ENCODE measurements at regions not wholly inside any gene's neighbourhood (a gene's known extent, or its start where the extent isn't known, plus 50 kb on each side); places are given as distances from the start of the nearest gene placed in this dataset.

DNA sequence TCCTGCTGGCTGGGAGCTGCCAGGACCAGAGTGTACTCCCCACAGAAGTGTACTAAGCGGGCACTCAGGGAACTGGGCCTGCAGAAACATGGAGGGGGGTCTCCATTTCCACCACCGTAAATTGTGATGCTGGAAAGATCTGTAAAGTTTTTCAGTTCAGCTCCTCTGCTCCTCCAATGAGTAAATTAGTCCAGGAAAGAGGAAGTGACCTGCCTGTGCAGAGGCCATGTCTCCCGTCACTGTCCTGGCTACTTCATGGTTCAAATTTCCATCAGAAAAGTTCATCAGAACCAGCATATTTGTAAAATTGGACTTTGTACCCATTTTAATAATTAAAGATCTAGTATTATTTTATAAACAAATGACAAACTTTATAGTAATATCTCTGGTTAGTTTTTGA is 226.7 kb upstream of the THBS1 start:
- DNase-seq (ENCODE audit: low read depth) = no peak

DNA sequence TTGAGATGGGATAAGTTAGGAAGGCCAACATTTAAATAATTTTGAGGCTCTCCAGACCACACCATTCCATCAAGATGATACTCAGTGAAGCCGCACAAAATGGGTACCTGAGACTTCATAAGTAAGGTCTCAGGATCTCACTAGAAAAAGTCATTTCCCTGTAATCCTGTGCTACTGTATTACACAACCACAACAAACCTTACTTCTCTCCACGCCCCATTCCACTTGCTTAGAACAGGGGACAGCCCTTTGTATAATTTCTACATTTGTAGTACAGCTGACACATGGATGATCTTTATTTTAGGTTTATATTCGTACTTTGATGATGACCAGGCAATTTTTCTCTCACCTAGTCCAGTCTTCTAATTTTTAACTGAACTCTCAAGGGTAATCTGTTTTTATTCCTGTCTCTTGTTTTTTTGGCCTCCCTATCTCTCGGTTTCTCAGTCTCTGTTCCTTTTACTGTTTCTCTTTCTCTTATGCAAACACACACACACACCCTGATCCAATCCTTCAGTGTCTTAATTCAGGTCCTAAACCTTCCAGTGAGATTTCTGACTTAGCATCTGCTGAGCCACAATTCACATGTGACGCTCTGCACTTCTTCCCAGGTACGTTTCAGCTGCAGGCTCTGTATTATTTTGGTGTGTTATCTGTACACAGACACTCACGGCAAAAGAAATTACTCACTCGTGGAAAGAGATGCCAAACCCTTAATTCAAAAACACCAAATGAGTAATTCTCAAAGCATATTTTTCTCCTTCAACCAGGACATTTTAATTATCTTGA is 223.2 kb upstream of the THBS1 start:
- DNase-seq (ENCODE audit: low read depth) = no peak

DNA sequence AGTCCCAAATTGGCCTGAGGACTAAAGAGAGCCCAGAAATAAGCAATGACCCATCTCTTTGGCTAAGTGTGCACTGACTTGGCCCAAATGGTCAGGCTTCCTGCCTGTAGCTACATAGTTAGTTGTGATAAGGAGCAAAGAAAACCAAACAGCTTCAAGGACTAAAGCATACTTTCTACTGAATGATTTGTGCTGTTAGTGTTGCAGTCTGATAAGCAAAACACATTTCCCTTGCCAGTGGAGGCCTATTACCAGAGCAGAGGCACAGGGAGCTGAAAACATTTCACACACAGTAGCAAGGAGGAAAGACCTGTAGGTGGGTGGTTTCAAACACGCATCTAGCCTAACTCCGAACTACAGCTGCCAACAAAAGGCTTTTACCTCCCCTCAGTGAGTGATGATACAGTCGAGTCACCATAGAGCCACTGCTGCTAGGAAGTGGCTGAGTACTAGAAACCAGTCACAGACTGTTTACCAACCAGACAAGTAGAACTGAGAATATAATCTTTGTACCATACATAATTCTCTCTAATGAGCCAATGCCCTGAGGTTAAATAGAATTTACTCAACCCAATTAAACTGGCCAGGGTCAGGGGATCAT is 222.3 kb upstream of the THBS1 start:
- DNase-seq (ENCODE audit: low read depth) = no peak

DNA sequence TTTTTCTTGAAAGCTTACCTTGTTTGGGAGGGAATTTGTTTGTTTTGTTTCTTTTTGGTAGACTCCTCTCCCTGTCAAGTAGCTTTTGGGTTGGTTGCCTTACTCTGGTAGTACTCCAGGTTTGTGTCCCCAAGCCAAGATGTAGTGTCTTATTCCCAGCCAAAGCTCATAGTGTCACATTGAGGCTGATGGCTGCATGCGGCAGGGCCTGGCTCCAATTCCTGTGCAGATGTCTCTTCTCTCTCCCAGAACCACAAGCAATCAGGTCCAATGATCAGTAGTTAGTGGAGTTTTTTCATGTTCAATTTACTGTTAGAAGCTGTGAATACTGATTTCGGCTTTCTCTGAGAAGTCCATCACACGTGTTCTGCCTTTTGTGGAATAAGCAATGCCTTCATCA is 221.1 kb upstream of the THBS1 start:
- no peak for DNase-seq (ENCODE audit: low read depth)

DNA sequence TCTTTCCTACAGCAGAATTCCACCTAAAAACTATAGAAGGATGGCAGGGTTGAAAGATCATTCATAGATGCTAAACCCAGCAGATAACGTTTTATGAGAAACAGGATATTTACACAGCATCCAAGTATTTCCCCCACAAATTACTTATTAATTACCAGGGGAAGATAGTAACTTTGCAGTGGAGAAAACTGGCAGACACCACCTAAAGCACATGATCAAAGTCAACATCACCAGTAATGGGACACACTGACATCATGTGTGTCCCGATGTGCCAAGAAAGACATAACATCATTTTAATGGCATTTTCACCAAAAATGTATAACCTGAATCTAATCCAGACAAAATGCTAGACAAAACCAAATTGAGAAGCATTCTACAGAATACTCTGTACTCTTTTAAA is 220.4 kb upstream of the THBS1 start:
- DNase-seq (ENCODE audit: low read depth) = no peak

DNA sequence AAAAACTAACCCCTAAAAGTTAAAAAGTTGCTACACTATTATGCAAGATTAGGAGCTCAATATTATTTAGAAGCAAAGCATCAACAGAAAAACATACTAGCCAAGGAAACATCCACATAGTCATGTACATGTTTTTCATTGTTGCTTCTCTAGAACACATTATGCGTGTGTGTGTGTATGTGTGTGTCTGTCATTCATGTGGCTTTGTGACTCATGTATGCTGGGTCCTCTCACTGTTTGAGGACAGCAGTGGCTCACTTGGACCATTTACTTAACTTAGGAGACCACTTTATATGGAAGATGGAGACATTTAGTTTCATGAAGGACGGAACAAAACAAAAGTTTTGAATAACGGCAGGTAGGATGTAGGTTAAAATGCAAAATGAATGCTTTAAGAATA is 219.4 kb upstream of the THBS1 start:
- DNase-seq (ENCODE audit: low read depth) = no peak

DNA sequence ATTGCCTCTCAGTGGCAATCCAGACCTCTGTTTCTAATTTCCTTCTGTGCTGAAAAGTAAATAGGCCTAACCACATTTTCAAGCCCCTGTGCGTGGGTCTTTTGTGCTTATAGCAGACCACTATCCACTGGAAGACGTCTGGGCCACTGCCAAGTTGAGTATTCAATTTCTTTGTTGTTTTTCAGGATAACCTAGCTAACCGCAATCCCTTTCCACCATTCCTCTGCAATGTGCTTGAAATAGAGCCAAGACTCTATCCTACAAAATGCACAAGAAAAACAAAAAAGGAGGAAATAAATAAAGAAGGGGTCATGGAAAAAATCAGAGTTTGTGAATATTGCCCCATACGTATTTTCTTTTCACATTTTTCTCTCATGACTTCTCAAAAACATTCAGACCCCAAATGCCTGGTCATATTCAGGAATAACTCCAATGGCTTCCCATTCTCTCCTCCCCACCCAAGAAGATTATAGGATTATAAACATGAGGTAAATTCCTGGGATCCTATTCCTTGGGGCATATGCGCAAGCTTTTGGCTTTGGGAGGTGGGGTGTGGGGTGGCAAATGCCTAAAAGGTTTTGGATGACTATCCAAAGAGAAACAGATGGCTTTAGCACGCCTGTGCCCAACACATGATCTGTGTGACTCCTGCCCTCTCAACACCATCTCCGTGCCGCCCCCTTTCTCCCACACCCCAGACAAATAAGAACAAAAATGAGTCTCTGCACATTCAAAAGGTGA is 217.9 kb upstream of the THBS1 start:
- no peak for DNase-seq (ENCODE audit: low read depth)

DNA sequence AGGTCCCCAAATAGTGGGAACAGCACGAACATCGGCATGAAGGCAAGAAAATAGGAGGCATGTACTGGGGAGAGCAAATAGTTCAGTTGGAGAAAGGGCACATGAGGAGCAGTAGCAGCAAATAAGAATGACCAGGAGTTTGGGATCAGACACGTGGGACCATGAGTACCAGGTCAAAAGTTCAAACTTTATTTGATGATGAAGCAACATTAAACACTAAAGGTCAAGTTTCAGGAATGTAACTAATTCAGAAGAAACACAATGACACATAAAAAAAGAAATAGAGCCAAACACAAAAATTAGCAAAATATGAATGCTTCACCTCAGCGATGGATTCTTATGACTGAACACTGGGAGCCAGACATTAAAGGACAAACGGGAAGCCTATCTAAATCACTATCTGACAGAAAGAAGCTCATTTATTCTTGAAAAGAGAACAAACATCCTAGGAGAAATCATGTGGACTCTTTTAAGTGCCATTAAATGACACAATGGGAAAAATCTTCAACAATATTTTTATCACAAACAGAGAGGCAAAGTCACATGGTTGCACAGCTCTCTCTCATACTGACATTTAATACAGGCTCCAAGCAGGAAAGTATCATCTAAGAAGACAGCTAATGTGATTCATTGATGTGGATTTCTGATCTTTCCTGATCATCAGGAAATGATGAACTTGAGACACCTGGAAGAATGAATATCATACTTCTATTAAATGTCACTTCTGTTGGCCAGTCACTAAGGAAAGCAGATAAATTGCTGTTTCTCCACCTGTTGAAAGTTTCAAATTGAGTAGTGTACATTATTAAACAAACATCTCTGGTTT is 216.9 kb upstream of the THBS1 start:
- DNase-seq (ENCODE audit: low read depth) = no peak

DNA sequence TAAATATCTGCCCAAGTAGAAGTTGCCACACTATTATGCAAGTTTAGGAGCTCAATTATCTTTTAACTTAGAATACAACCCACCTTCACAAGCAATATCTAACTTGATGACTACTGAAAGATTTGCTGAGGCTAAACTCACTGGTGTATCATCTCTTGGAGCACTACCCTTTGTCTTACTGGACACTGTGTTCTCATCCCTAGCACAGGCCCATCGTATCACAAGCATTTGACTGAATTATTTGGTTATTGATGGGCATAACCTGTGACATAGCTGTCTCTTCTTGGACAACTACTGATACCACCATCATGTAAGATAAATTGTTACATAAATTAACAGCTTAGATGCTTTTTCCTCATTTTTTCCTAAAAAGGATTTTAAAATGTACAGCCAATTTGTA is 216.2 kb upstream of the THBS1 start:
- no peak for DNase-seq (ENCODE audit: low read depth)

DNA sequence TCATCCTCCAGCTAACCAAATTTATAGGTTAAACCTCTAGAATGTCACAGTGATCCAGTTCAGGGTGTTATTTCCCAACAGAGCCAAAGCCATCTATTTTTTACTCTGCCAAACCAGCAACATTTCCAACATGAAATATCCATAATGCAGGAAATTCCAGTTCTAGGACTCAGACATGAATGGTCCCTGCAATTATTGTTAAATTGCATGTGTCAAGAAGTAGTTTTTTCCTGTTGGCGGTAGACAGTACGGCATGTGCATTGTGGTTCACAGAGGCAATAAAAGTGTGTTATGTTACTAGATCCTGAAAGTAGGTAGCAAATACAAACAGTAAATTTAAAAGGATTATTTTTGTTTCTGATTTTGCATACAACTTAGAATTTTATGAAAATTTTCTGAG is 215.7 kb upstream of the THBS1 start:
- DNase-seq (ENCODE audit: low read depth) = no peak

DNA sequence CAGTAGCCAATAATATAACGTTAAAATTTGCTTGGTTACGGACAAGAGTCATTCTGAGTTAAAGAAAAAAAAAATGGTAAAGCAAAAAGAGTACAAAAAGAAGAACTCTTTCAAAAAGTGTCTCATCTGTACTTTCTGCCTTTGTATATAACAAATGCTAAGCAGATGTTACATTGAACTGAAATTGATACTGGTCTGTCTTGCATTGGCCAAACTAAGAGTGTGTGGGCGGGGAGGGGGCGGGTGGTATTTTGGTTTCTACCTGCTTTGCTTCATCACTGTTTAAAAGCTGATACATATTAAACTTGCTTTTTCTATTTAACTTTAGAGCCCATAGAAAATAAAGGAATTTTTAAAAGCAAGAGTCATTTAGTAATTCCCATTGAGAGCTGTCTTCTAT is 215.0 kb upstream of the THBS1 start:
- DNase-seq (ENCODE audit: low read depth) = no peak

DNA sequence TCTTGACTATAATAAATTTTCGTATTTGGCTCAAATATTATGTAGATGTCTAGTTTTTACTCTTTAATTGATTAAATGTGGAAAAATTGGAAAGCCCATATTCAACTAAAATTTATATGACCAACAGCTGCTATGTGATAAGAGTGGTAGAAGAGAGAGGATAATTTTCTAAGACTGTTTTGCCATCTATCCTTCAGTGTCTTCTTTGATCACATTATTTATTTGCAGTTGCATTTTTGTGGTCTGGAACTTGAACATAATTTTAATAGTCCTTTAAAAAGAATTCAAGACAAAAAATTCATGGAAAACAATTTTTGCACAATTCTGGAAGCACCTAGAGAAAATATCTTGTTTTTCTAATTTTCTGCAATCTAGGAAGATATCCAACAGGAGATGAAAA is 213.3 kb upstream of the THBS1 start:
- DNase-seq (ENCODE audit: low read depth) = no peak

DNA sequence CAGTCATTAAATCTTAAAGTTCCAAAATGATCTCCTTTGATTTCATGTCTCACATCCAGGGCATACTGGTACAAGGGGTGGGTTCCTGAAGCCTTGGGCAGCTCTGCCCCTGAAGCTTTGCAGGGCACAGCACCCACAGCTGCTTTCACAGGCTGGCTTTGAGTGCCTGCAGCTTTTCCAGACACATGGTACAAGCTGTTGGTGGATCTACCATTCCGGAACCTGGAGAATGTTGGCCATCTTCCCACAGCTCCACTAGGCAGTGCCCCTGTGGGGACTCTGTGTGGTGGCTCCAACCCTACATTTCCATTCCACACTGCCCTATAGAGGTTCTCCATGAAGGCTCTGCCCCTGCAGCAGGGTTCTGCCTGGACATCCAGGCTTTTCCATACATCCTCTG is 211.1 kb upstream of the THBS1 start:
- DNase-seq (ENCODE audit: low read depth) = no peak

DNA sequence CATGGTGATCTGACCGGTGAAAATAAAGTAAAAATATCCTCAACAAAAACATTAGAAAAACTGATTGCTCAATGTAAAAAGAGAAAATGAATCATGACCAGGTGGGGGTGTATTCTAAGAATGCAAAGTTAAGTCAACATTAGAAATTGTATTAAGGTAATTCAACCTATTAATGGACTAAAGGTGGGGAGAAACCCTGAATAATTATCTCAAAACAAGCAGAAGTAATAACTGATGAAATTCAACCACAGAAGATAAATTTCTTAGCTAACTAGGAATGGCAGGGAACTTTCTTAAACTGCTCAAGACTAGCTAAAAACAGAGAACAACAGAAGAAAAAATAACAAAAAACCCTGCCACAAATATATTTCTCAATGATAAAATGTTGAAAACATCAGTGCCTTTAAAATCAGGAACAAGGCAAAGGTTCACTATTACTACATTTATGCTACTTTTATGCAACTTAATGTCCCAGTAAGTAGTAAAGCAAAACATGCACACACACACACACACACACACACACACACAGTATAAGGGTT is 204.4 kb upstream of the THBS1 start:
- no peak for DNase-seq (ENCODE audit: low read depth)

DNA sequence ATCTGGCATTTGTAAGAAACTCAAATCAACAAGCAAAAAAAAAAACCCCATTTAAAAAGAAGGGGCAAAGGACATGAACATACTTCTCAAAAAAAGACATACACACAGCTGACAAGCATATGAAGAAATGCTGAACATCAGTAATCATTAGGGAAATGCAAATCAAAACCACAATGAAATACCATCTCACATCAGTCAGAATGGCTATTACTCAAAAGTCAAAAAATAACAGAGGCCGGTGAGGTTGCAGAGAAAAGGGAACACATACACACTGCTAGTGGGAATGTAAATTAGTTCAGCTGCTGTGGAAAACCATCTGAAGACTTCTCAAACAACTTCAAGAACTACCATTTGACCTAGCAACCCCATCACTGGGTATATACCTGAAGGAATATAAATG is 199.4 kb upstream of the THBS1 start:
- no peak for DNase-seq (ENCODE audit: low read depth)

DNA sequence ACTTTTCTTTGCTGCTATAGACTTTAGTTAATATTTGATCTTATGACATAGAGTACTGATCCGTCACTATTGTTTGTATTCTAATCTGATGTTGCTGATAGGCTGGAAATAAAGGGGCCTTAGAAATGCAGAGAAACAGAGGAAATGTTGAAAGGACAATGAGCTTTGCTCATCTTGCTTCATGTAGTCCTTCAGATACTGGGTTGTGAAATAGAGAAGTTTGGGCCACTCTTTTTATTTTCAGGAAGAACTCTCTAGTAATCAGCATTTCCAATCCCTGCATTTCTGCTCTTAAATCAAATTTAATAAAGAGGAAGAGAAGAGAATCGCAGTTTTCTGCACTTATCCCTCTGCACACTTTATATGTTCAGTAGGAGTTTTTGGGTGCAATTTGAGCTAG is 192.8 kb upstream of the THBS1 start:
- DNase-seq (ENCODE audit: low read depth) = no peak

DNA sequence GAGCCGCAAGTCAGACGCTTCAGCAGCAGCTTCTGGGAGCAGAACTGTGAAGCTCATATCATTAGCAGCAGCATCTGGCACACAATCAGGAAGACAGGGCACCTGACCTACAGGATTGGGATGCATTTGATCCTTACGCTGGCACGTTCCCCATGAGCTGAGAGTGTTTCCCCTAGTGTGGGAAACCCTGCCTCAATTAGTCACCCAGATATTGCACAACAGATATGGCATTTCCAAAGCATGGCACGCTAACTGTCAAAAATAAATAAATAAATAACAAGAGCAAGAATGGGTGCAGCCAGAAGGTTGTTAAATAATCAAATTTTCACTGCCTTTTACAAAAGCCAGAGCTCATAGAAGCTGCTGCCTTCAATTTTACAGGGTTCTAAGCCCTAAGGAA is 189.6 kb upstream of the THBS1 start:
- DNase-seq (ENCODE audit: low read depth) = no peak

DNA sequence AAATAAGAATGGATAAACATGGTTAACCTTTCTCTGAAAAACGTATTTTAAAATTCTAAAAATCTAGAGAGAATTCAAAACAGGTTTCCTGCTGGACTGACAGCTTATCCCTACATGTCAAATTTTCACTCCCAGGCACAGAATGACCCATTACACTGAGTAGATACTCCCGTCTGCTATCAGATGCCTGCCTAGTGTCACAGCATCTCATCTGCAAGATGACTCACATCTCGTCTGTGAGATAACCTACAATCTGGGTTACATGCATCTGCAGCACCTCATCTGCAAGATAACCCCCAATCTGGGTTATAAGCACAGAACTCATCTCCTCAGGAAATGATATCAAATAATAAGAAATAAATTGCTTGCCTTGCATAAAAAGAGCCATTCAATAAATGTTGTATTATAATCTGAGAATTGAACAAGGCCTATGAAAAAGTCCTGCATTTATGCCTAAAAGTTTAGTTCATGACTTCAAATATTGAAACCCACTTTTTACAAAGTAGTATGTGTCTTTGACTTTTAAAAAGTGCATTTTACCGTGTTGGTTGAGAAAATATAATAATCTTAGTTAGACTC is 188.3 kb upstream of the THBS1 start:
- no peak for DNase-seq (ENCODE audit: low read depth)

DNA sequence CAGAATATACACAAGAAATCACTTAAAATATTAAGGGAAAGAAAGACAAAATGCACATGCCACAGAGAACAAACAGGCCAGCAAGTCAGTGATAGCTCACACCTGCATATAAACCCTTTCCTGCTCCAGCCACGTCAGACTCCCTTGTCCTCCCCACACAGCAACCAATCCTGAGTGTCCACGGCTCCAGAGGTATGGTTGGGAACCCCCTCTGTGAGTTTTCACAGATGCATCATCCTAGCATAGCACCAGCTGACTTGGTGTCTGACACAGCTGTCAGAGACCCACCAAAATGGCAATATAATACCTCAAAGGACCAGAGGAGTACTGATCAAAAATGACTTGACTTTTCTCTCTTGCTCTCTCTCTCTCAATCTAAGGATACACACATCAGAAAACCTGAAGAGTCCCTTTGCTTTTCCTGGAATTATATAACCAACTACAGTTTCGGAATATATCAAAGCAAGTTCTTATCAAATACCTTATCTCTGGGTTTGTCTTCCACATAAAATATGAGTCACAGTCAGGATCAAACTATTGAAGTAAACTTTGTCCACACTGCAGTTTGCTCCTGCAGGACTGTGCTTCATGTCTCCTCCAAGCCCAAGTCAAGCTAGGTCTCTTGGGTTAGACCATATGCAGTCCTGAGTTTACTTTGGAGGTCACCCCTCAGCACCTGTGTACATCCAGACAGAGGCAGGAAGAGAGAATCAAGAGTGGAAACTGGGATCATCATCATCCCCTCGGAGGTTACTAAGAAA is 187.1 kb upstream of the THBS1 start:
- DNase-seq (ENCODE audit: low read depth) = no peak

DNA sequence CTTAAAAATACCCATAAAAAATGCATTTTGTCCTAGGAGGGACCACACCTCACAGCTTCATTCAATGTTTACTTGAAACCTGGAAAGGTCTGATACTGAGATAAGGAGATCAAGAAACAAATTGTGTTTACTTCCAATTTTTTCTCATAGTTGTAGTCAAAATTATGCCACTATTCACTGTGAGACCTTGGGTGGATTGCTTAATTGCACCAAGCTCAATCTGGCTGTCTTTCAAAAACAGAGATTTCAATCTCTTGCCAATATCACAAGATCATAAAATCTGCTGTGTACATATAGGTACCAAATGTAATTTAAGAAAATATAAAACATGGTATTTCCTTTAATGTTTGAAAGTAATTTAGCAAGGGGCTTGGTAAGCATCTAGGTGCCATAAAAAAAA is 186.4 kb upstream of the THBS1 start:
- no peak for DNase-seq (ENCODE audit: low read depth)

DNA sequence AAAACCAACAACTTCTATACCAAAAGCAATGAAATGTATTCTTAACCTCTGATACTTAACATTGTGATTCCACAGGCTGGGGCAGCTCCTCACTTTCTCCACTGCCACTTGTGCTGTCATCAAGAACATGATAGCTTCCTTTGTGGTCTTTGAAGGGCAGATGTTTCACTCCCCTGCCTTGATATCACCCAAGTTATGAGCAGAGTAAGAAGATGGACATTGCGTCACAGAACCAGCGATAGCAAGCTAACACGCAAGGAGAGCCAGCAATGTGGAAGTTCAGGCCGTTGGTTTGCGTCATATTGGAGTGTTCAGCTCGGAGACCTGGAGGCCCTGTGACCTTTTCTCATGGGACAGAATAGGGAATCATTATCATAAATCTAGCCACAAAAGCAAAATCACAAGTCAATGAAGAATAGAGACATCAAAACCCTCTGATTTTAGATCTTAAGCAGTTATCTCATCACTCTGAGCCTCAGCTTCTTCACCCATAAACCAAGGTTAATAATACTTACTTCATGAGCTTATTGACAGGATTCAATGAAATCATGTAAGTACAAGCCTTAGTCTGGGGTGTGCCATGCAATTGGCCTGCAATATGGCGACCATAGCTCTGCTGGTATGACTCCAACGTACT is 183.8 kb upstream of the THBS1 start:
- DNase-seq (ENCODE audit: low read depth) = no peak
